Inflammatory macrophage (primary cell): ENCODE measurements at regions not wholly inside any gene's neighbourhood (a gene's known extent, or its start where the extent isn't known, plus 50 kb on each side); places are given as distances from the start of the nearest gene placed in this dataset.

Source experiments
- DNase-seq, 2 donors: peaks; one replicate each; pipeline ENCODE4 v3.0.0-alpha.2; 2020 to 2022

DNA sequence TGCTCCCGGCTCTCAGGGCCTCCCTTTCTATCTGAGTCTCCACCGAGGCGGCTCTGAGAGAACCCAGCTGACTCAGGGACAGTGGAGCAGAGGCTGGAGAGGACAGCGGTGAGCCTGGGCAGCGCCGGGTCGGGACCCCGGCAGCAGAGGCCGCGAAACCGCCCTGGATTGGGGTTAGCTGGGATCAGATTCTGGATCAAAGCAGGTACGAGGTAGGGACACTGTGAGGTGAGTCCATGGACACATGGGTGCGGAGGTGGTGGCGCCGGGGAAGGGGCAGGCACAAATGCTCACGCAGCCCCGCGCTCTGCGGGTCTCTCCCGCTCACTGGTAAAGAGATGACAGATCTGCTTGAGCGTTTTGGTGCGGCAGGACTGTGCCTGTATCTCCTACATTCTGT, 146.4 kb upstream of the GGTLC1 start:
- DNase-seq, result no peak

DNA sequence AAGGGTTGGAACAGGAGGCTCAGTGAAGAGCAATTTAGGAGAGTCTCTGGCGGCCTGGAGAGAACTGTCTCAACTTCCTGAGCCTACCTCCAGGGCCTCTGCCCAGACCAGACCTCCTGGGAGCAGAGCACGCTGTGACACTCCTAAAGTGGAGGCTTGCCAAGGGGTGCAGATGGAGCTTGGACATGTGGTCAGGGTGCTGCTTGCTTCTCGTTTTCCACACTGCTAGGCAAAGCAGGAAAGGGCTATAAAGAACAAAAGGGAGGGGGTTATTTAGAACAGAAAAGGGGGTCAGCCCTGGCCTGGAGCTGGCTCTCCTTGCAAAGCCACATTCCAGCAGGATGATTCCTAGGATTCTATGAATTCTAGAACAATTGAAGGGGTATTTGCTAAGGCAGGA, 145.7 kb upstream of the GGTLC1 start:
- no peak for DNase-seq

DNA sequence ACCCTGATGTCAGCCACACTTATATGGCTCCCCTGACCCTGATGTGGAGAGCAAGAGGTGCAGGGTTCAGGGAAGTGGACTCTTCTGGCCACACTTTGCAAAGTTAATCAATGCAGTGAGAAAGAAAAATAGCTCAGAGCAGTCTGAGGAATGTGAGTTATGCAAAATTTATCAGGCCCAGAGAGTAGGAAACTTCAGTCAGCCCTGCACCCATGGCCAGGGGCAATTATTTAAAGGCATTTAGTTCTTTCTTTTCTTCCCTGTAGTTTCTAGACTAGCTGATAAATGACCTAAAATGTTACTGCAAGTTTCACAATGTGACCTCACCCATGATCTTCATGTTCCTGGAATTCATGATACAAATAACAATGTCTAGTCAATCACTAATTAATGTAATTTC, 143.7 kb upstream of the GGTLC1 start:
- no peak for DNase-seq

DNA sequence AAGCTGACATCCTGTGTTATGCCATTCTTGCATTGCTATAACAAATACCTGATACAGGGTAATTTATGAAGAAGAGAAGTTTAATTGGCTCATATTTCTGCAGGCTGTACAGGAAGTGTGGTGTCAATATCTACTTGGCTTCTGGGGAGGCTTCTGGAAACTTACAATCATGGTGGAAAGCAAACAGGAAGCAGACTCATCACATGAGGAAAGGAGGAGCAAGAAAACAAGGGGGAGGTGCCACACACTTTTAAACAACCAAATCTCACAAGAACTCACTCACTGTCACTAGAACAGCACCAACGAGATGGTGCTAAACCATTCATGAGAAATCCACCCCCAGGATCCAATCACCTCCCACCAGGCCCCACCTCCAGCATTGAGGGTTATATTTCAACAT, 143.1 kb upstream of the GGTLC1 start:
- no peak for DNase-seq

DNA sequence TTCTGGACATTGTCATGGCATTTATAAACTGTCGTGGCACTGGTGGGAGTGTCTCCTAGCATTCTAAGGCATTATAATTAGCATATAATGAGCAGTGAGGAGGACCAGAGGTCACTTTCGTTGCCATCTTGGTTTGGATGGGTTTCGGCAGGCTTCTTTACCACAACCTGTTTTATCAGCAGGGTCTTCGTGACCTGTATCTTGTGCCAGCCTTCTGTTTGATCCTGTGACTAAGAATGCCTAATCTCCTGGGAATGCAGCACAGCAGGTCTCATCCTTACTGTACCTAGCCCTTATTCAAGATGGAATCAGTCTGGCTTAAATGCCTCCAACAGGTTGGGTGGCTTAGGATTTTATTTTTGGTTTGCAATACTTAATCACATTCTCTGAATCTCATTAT, 142.7 kb upstream of the GGTLC1 start:
- DNase-seq, result no peak

DNA sequence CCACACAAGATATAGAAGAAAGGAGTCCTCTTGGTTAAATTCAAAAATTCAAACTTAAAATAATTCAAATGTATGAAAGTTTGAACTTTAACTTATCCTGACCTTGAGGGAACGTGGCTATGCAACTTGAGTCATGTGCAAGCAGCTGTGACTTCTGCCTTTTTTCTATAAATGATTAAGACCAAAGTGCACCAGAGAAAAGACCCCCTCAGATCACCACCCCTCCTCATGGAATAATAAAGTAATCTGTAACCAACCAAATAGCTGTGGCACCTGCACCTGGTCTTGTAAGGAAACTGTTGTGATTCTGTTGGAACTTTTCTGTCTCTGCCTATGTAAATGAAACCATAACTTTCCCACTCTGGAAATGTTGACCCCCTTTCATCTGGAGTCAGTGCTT, 141.1 kb upstream of the GGTLC1 start:
- DNase-seq, result no peak

DNA sequence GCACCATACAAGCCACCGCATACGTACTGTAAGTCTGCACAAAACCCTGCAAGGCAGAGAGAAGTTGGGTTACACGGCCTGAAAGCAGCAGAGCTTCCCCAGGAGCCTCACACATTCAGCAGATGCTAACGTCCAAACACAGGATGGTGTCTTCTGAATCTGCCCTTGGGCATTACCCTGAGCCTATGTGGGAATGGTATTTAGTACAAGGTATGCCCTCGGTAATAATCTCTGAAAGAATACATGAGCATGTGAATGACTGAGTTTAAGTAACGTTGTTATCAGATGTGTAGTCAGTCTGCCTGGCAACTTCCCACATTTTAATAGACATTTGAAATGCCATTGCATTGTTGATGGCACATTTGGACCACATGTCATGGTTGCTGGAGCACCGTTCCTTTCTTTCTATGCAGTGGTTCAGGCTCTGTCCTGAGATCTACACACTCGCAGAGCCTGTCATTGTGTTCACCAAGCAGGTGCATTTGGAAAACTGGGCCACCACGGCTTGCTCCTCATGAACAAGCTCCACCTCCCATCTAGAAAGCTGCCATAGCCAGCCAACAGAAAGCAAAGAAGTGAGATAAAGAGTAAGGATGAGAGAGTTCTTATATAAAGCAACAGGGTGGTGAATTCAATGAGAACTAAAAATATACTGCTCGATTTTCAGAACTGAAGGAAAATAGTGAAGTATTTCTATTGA, 136.5 kb upstream of the GGTLC1 start:
- DNase-seq, result no peak

DNA sequence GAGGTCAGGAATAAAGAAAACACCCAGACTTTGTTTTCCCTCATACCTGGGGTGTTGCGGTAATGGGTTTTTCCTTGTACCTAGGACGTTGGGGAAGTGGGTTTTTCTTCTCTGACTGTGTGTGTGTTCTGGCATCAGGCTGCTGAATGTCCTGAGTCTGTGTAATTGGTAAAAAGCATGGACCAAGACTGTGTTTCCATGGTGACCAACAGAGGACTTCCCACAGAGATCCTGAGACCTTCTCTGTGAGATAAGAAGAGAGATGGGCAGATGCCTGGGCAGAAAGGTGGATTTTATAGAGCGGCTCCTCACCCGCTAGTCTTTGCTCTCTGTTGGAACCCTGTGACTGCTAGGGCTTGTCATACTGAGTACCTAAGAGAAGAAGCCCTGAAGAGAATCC, 135.4 kb upstream of the GGTLC1 start:
- DNase-seq, result no peak

DNA sequence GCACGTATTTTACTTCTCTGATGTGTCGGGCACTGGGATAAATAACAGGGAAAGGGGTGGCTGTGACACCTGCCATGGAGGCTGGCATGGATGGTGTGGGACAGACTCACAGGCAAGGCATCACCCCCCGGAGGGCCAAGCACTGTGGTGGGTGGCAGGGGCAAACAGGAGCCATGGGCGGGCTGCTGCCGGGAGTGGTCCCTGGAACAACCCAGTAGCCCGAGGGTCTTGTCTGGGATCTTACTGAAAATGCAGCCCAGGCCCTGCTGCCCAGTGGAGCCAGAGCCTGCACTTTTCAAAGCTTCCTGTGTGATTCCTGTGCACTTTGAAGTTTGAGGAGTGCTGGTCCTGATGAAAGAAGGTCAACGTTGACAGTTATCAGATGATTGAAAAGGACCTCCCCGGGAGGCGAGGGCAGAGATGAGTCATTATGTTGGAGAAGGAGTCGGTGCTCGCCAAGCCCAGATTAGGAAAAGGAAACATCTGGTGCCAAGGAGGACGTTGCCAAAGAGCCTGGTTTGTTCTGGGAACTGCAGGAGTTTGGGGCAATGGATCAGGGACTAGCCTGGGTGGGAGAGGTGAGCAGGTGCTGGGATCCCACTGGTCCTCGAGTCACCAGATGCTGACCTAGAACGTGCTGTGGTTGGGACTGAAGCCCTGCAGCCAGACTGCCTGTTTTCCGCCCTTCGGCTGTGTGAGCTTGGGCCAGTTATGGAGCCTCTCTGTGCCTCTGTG, 130.0 kb upstream of the GGTLC1 start:
- no peak for DNase-seq

DNA sequence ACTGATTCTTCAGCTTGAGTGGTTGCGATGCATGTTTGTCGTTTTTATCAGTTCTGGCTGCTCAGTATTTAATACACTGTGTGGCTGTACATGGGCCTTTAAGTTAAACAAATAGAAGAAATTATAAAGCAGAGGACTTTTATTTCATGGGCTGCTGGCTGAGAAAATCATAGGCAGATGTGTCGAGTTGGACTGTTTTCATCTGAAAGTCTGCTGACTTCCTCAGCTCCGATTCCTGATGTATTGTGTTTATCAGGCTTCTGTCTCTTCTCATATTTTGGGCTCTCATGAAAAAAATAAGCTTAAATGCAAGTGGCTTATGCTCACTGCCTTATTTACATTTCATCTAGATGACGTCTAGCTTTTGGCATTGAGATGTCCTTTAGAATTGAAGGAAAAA, 129.5 kb upstream of the GGTLC1 start:
- DNase-seq, result no peak

DNA sequence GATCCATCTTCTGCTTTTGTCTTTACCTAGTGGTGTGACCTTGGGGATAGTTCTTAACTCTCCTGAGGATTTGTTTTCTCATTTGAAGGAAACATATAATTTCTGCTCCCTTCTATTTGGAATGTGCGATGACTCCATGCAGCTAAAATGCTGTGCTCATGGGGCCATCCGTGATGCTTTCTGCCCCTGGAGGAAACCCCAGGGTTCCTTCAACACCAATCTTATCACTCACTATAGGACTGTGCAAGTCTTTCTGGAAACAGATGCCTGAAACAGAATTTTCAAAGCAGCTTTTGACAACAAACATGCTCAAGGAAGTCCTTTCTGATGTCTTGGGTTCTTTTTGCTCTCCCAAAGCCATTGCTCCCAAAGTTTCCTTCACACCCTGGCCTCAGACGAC, 128.8 kb upstream of the GGTLC1 start:
- no peak for DNase-seq

DNA sequence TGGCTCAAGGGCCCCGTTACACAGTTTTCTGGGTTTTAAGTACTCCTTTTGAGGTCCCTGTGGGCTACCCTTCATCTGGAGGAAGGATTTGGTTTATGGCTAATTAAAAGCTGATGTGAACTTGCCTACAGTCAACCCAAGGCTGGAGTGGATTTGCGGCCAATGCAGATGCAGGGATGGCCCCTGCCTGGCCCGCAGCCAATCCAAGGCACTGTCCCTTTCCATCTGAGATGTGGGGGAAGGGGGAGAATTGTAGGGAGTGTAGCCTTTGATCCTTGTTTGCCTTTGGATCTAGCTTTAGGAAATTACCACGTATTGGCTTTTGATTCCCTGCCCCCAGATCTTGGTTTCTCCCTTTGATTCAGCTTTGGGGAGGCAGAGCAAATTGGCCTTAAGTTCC, 128.0 kb upstream of the GGTLC1 start:
- DNase-seq, result no peak

DNA sequence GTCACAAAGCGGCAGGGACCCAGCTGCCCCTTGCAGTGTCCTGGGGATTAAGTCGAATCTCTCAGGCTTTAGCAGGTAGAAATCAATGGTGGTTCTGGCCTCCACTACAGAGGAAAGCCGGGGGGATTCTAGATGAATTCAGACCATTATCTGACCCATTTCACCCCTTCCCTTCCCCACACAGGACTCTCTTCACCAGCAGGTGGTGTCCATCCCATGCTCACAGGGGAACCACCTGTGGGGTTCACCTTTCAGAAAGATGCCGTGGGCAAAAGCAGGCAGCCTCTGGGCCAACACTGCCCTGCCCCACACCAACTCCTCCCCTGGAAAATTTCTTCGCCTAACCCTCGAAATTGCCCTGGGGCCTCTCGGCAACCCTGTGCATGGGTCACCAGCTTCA, 123.8 kb upstream of the GGTLC1 start:
- no peak for DNase-seq

DNA sequence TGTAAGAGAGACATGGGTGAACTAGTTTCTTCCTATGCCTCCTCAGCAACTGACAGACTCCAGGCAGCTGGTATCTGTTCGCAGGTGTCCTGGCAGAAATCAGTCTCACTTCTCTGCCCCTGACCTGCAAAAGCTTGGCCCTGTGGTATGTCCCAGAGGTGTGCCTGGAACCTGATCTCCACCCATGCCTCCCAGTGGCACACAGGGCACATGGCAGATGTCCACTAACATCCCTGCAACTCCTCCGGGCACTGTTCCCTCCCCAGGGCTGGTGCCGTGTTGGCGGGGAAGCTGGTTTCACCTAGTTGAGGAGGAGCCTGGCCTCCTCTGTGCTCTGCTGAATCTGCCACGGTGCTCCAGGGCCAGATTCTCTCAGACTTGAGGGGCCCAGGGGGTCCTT, 123.3 kb upstream of the GGTLC1 start:
- DNase-seq, result no peak

DNA sequence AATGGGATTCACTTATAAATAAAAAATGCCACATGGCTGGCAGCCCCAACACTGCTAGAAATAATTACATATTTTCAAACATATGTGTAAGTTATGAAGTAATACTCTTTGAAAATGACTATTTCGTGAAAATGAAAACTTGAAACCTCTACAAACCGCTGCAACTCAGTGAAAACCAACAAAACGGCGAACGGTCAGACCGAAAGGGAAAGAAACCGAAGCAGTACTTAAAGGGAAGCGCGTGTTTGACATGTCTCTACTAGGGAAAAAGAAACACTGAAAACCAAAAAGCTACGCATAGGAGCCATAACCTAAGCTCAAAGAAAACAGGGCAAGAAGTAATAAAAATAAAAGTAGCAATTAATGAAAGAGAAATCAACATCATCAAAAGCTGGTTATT, 121.0 kb upstream of the GGTLC1 start:
- no peak for DNase-seq

DNA sequence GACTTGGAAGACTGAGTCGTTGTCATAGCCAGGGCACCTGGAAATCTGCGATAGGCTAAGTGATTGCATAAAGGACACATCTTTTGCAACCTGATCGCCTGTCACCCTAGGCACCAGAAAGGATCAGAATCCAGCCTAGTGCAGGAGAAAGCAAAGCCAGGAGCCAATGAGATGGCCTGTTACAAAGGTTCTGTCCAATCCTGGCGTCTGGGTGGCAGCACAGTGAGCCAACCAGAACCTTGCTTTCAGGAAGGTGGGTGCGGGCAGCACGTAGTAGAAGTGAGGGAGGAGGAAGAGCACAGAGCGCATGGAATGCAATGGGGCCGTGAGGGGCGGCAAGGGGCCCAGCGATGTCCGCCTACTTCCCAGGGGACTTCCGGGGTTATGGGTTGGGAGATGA, 120.4 kb upstream of the GGTLC1 start:
- DNase-seq, result no peak

DNA sequence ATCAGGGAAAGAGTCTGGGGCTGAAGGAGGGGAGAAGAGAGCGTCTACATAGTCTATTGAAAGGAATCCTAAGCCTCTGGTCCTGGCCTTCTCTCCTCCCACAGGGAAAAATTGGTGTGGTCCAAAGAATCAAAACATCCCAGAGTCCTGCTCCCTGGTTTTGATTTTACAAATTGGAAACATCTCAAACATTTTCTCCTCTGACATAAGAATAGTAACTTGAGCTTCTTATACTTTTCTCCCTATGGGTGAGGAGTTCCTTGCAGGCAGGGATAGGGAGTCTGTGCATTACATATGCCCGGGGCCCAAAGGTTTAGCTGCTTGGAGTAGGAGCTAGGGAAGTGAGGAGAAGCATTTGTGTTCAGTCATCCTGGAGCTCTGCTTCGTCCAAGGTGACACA, 120.0 kb upstream of the GGTLC1 start:
- no peak for DNase-seq

DNA sequence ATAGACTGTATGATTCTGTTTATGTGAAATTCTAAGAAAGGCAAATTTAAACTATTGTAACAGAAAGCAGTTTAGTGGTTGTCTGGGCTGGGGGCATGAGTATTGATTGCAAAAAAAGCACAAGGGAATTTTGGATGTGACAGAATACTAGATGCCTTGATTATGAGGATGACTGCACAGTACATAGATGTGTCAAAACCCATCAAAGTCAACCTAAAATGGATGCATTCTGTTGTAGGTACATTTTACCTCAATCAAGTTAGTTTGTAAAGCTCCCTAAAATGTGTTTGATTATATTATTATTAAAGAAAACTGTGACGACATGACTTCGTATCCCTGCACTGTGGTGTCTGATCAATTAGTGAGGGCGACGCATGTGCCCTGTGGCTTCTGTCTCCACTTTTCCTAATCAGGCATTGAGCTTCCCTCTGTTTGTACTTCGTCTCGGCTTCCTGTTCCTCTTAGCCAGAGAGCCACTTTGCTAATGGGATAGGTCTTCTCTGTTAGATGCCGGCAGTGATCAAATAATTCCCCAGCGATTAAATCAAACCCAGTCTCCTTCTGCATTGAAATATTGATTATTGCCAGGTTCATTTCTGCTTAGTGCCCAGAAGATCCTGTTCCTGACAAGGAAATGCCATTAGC, 118.3 kb upstream of the GGTLC1 start:
- DNase-seq, result no peak

DNA sequence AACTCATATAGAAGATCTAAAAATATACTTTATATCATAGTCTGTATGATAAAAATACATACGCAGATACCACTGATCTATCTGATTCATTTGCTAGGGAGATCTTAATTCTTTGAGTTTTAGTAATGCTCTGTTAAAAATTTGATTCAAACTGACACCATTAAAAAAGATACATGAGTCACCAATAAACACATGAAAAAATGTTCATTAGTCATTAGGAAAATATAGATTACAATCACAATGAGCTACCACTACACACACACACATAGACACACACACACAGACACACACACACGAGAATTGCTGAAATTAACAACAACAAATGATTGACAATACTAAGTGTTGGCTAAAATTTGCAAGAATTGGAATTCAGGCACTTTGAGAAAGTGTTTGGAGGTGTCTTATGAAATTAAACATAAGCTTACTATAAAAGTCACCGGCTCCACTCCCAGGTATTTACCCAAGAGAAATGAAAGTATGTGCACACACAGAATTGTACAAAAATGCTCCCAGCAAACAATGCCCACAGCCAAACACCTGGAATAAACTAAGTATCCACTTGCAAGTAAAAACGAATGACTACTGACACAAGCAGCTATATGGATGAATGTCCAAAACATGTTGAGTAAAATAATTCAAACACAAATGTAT, 117.7 kb upstream of the GGTLC1 start:
- no peak for DNase-seq

DNA sequence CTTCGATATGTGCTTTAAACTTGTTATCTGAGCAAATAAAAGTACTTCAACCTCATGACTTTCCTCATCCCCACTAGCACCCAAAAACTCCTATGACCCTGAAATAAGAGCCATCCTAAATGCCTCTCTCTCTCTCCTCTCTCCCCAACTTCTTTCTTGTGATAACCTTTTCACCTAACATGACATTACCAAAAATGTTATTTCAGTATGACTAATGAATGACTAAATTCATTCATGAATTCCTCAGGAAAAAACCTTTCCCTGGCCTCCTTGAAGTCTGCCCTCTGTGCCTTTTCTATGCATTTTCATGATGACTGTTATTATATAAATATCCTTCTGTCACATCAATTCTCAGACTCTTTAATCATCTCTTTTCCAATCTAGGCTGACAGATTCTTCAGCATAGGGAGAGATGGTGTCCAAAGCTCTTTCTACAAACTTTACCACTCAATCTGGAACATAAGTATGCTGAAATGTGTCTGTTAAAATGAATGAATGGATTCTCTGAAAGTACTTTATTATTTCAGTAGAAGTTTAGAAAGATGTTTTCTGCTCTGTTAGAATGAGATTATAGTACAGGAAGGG, 114.3 kb upstream of the GGTLC1 start:
- DNase-seq, result no peak

DNA sequence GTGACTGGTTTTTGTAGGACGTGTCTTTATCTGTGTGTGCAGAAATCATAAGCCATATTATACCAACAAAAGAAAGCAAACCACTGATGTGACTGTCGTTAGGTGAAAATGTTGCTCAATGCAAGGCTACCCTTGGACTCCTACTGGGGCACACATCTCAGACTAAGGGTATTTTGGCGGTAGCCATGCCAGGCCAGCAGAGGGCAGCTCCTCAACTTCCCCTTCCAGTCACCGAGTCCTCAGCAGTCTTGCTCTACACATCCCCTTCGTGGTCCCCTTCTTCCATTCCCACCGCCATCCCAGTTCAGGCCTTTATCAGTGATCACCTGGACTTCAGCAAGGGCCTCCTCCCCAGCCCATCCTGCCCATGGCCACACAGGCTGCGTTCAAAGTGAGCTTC, 113.7 kb upstream of the GGTLC1 start:
- peak; percentile 30 to 42 for DNase-seq

DNA sequence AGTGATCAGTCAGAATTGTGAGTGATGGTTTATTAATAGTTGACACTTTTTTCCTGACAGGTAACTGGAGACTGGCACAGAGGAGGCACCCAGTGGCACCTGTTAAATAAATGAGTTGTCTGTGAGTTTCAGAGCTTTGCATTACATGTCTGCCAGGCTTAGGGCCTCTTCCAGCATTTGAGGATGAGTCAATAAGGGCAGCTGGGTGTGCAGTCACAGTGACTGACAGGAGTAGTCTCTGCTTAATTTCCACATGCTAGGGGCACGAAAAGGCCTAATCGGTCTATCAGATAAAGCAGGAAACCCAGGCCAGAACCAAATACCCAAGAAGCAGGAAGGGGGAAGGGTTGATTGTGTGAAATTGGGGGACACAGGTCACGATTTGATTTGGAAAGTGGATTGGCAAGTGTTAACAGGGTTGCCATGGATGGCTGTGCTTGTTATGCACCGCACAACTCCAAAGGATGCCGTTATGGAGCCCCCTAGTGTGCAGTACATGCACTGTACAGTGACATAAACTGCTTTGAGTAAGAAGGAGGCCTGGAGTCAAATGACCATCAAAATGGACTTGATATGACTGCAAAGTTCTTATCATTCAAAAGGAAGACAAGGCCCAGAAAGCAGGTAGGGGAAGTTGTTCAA, 111.9 kb upstream of the GGTLC1 start:
- DNase-seq, result peak; percentile 58 to 65

DNA sequence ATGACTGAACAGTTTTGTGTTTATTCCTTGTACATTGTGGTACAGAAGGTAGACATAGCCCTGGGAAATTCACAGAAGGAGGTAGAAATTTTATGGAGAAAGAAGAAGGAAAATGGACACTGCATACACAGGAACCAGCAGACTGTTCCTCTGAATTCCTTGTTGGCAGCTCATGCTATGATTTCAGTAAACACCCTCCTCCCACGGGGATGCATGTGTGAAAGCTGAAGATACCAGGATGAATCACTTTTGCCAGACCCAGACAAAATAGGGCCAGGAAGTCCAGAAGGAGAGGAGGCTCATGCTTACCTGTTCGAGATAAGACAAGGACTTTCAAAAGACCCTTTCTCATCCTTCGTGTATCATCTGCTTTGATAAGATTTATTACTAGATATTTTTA, 110.3 kb upstream of the GGTLC1 start:
- DNase-seq, result no peak
